ENCODE measurements at regions not wholly inside any gene's neighbourhood (a gene's known extent, or its start where the extent isn't known, plus 50 kb on each side); places are given as distances from the start of the nearest gene placed in this dataset.

GRCh38 chr6:134375220-134375580 lies 57.3 kb upstream of the SGK1 start:
- no peak for TF ChIP-seq CTCF (IDR thresholded peaks at IDR 0.05)
- TF ChIP-seq POLR2A (IDR thresholded peaks at IDR 0.05), result no peak
- TF ChIP-seq EP300 (IDR thresholded peaks at IDR 0.05), result no peak
- no peak for TF ChIP-seq POLR2AphosphoS5 (IDR thresholded peaks at IDR 0.05)
